ENCODE measurements at regions not wholly inside any gene's neighbourhood (a gene's known extent, or its start where the extent isn't known, plus 50 kb on each side); places are given as distances from the start of the nearest gene placed in this dataset.

DNA sequence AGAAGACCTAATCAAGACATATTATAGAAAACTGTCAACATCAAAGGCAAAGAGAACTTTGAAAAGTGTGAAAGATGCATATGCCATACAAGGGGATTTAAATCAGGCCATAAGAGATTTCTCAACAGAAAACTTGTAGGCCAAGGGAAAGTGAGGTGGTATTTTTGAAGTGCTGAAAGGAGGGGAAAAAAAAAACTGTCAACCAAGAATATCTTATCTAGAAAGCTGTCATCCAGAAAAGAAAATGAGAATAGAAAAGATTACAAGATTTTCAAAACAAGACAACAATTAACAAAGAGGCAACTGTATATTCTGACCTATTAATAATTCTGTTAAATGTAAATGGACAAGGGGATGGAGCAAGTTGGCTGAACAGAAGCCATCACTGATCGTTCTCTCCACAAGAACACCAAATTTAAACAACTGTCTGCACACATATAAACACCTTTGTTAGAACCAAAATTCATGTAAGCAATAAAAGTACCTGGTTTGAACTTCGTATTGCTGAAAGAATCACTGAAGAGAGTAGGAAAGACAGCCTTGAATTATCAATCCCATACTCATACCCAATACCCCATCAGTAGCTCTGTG lies 880.1 kb upstream of the PCDH9 start:
- Mint-ChIP-seq H3K4me1 (ENCODE audit: low read depth, unreplicated experiment) (no peaks in the 10 kb centered on the region), H3K27ac (ENCODE audit: unreplicated experiment) (no peak overlapping the region), H3K4me3 (ENCODE audit: unreplicated experiment) (no peak overlapping the region), H3K27me3 (ENCODE audit: low read depth, unreplicated experiment) (no peaks in the 10 kb centered on the region), H3K36me3 (ENCODE audit: low read depth, unreplicated experiment) (no peaks in the 10 kb centered on the region), H3K9me3 (ENCODE audit: unreplicated experiment) (peaks cover 13% of the 10 kb centered on the region)
- no peak overlapping the region for H3K9ac ChIP-seq (ENCODE audit: low read length)
- H3K27me3 ChIP-seq (ENCODE audit: insufficient read depth, low read length): no peaks in the 10 kb centered on the region
- H2AFZ ChIP-seq (ENCODE audit: low read depth, low read length): no peak overlapping the region
- no peaks in the 10 kb centered on the region for H3K4me1 ChIP-seq (ENCODE audit: insufficient read depth, low read length)
- no peaks in the 10 kb centered on the region for H3K79me2 ChIP-seq (ENCODE audit: insufficient read depth, low read length)
- no peaks in the 10 kb centered on the region for H3K36me3 ChIP-seq (ENCODE audit: insufficient read depth, low read length)
- no peak overlapping the region for H3K27ac ChIP-seq (ENCODE audit: low read depth, low read length)
- H3K4me3 ChIP-seq (ENCODE audit: insufficient read depth, low read depth, low read length): no peak overlapping the region
- H3K4me2 ChIP-seq (ENCODE audit: low read length): no peak overlapping the region
- no peak for TF ChIP-seq EZH2 (IDR thresholded peaks at IDR 0.05; ENCODE audit: insufficient read depth, low read length)
- DNase-seq (ENCODE audit: low read depth): no peak
- H4K20me1 ChIP-seq (ENCODE audit: insufficient read depth, low read length): no peaks in the 10 kb centered on the region
- no peak for FAIRE-seq
- peaks cover 4% of the 10 kb centered on the region for H3K9me3 ChIP-seq (ENCODE audit: insufficient read depth, low read depth, low read length)

DNA sequence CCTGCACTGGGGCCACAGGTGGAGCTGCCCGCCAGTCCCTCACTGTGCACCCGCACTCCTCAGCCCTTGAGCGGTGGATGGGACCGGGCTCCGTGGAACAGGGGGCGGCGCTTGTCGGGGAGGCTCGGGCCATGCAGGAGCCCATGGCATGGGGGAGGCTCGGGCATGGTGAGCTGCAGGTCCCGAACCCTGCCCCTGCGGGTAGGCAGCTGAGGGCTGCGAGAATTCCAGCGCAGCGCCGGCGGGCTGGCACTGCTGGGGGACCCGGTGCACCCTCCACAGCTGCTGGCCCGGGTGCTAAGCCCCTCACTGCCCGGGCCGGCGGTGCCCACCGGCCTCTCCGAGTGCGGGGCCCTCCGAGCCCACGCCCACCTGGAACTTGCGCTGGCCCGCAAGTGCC lies 877.5 kb upstream of the PCDH9 start:
- no peak for TF ChIP-seq EZH2 (IDR thresholded peaks at IDR 0.05; ENCODE audit: insufficient read depth, low read length)
- TF ChIP-seq, protein P1, sequence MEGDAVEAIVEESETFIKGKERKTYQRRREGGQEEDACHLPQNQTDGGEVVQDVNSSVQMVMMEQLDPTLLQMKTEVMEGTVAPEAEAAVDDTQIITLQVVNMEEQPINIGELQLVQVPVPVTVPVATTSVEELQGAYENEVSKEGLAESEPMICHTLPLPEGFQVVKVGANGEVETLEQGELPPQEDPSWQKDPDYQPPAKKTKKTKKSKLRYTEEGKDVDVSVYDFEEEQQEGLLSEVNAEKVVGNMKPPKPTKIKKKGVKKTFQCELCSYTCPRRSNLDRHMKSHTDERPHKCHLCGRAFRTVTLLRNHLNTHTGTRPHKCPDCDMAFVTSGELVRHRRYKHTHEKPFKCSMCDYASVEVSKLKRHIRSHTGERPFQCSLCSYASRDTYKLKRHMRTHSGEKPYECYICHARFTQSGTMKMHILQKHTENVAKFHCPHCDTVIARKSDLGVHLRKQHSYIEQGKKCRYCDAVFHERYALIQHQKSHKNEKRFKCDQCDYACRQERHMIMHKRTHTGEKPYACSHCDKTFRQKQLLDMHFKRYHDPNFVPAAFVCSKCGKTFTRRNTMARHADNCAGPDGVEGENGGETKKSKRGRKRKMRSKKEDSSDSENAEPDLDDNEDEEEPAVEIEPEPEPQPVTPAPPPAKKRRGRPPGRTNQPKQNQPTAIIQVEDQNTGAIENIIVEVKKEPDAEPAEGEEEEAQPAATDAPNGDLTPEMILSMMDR (IDR thresholded peaks at IDR 0.05; ENCODE audit: insufficient read depth, low read depth, low read length): no peak
- no peak for FAIRE-seq
- Histone ChIP-seq H3K4me1 (ENCODE audit: insufficient read depth, low read length) (no peaks in the 10 kb centered on the region), H4K20me1 (ENCODE audit: insufficient read depth, low read length) (no peaks in the 10 kb centered on the region), H3K27me3 (ENCODE audit: insufficient read depth, low read length) (no peaks in the 10 kb centered on the region), H3K36me3 (ENCODE audit: insufficient read depth, low read length) (no peaks in the 10 kb centered on the region), H3K79me2 (ENCODE audit: insufficient read depth, low read length) (no peaks in the 10 kb centered on the region), H3K4me2 (ENCODE audit: low read length) (no peak overlapping the region), H3K27ac (ENCODE audit: low read depth, low read length) (no peak overlapping the region), H3K4me3 (ENCODE audit: insufficient read depth, low read depth, low read length) (no peak overlapping the region), H2AFZ (ENCODE audit: low read depth, low read length) (no peak overlapping the region), H3K9me3 (ENCODE audit: insufficient read depth, low read depth, low read length) (peaks cover 4% of the 10 kb centered on the region), H3K9ac (ENCODE audit: low read length) (no peak overlapping the region)
- H3K9me3 Mint-ChIP-seq (ENCODE audit: unreplicated experiment): peaks cover 13% of the 10 kb centered on the region
- H3K4me3 Mint-ChIP-seq (ENCODE audit: unreplicated experiment): no peak overlapping the region
- no peak for DNase-seq (ENCODE audit: low read depth)
- no peaks in the 10 kb centered on the region for H3K4me1 Mint-ChIP-seq (ENCODE audit: low read depth, unreplicated experiment)
- H3K27me3 Mint-ChIP-seq (ENCODE audit: low read depth, unreplicated experiment): no peaks in the 10 kb centered on the region
- no peak overlapping the region for H3K27ac Mint-ChIP-seq (ENCODE audit: unreplicated experiment)
- H3K36me3 Mint-ChIP-seq (ENCODE audit: low read depth, unreplicated experiment): no peaks in the 10 kb centered on the region

GRCh38 chr13:68099631-68100030 lies 869.5 kb upstream of the PCDH9 start:
- no peak overlapping the region for H3K9ac ChIP-seq (ENCODE audit: low read length)
- H3K4me2 ChIP-seq (ENCODE audit: low read length): no peak overlapping the region
- Mint-ChIP-seq H3K4me1 (ENCODE audit: low read depth, unreplicated experiment) (peaks cover 11% of the 10 kb centered on the region), H3K4me3 (ENCODE audit: unreplicated experiment) (no peak overlapping the region), H3K27ac (ENCODE audit: unreplicated experiment) (peak overlapping the region; percentile 21), H3K9me3 (ENCODE audit: unreplicated experiment) (peaks cover 3% of the 10 kb centered on the region), H3K27me3 (ENCODE audit: low read depth, unreplicated experiment) (no peaks in the 10 kb centered on the region), H3K36me3 (ENCODE audit: low read depth, unreplicated experiment) (no peaks in the 10 kb centered on the region)
- no peaks in the 10 kb centered on the region for H3K9me3 ChIP-seq (ENCODE audit: insufficient read depth, low read depth, low read length)
- H4K20me1 ChIP-seq (ENCODE audit: insufficient read depth, low read length): no peaks in the 10 kb centered on the region
- H3K27ac ChIP-seq (ENCODE audit: low read depth, low read length): no peak overlapping the region
- H3K36me3 ChIP-seq (ENCODE audit: insufficient read depth, low read length): no peaks in the 10 kb centered on the region
- TF ChIP-seq, protein P1 (IDR thresholded peaks at IDR 0.05; ENCODE audit: insufficient read depth, low read depth, low read length): no peak
- TF ChIP-seq EZH2 (IDR thresholded peaks at IDR 0.05; ENCODE audit: insufficient read depth, low read length): no peak
- no peak for FAIRE-seq
- H3K4me3 ChIP-seq (ENCODE audit: insufficient read depth, low read depth, low read length): no peak overlapping the region
- H2AFZ ChIP-seq (ENCODE audit: low read depth, low read length): no peak overlapping the region
- H3K79me2 ChIP-seq (ENCODE audit: insufficient read depth, low read length): no peaks in the 10 kb centered on the region
- H3K27me3 ChIP-seq (ENCODE audit: insufficient read depth, low read length): no peaks in the 10 kb centered on the region
- H3K4me1 ChIP-seq (ENCODE audit: insufficient read depth, low read length): no peaks in the 10 kb centered on the region
- peak; percentile 75 for DNase-seq (ENCODE audit: low read depth)
